CD4-positive, alpha-beta T cell treated with Interleukin-15 for 4 hours (primary cell): ENCODE measurements at regions not wholly inside any gene's neighbourhood (a gene's known extent, or its start where the extent isn't known, plus 50 kb on each side); places are given as distances from the start of the nearest gene placed in this dataset.

ENCODE experiments used
- DNase-seq: peaks from one replicate; pipeline ENCODE4 v3.0.0-alpha.2; 2020; ENCODE audit warnings: low spot score

GRCh38 chr1:165025805-165026204, 330.7 kb downstream of the LMX1A start:
- DNase-seq: no peak

GRCh38 chr1:165014753-165015152, 341.8 kb downstream of the LMX1A start:
- no peak for DNase-seq

- DNase-seq: no peak
Observed at GRCh38 chr1:165011991-165012531, 344.5 kb downstream of the LMX1A start.

GRCh38 chr1:165011186-165011585, 345.3 kb downstream of the LMX1A start:
- DNase-seq: no peak

GRCh38 chr1:165010418-165011070, 346.0 kb downstream of the LMX1A start:
- DNase-seq: no peak

GRCh38 chr1:165006831-165007230, 349.7 kb downstream of the LMX1A start:
- no peak for DNase-seq

- DNase-seq: no peak
Observed at GRCh38 chr1:164999146-164999545, 357.4 kb downstream of the LMX1A start.

- DNase-seq: no peak
Observed at GRCh38 chr1:164991763-164992314, 364.7 kb downstream of the LMX1A start.

- no peak for DNase-seq
Observed at GRCh38 chr1:164983023-164983650, 373.4 kb downstream of the LMX1A start.

- DNase-seq: no peak
Observed at GRCh38 chr1:164982545-164982944, 374.0 kb downstream of the LMX1A start.

- DNase-seq: no peak
Observed at GRCh38 chr1:164977561-164977960, 379.0 kb downstream of the LMX1A start.

- no peak for DNase-seq
Observed at GRCh38 chr1:164971921-164972415, 384.5 kb downstream of the LMX1A start.

GRCh38 chr1:164971391-164971790, 385.1 kb downstream of the LMX1A start:
- no peak for DNase-seq

GRCh38 chr1:164969253-164969652, 387.3 kb downstream of the LMX1A start:
- no peak for DNase-seq

- DNase-seq: no peak
Observed at GRCh38 chr1:164967300-164967699, 389.2 kb downstream of the LMX1A start.

- DNase-seq: no peak
Observed at GRCh38 chr1:164961715-164962114, 394.8 kb downstream of the LMX1A start.

- DNase-seq: no peak
Observed at GRCh38 chr1:164958982-164959768, 397.3 kb downstream of the LMX1A start.

- no peak for DNase-seq
Observed at GRCh38 chr1:164953815-164954214, 394.8 kb downstream of the PBX1 start.

GRCh38 chr1:164953098-164953497, 394.1 kb downstream of the PBX1 start:
- DNase-seq: no peak

- DNase-seq: no peak
Observed at GRCh38 chr1:164951508-164951907, 392.5 kb downstream of the PBX1 start.

GRCh38 chr1:164950541-164950986, 391.6 kb downstream of the PBX1 start:
- DNase-seq: no peak

- no peak for DNase-seq
Observed at GRCh38 chr1:164949771-164950471, 390.9 kb downstream of the PBX1 start.
